ENCODE measurements at regions not wholly inside any gene's neighbourhood (a gene's known extent, or its start where the extent isn't known, plus 50 kb on each side); places are given as distances from the start of the nearest gene placed in this dataset.

DNA sequence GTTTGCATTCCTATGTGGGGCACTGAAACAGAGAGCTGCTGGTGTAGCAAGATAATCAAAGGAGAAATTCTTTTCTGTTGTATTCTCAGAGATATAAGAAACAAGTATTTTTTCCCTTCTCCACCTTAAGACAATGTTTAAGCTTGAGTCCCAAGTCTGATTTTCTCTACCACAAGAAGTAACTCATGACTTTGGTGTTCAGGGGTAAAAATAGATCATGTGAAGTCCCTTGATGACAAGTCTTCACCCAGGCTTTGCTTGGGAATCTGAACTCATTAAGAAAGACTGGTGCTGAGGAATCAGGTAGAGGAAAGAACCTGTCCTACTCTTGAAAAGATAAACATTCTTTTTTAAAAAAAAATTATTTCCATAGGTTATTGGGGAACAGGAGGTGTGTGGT lies 205.6 kb downstream of the ALDH8A1 start:
- no peak for DNase-seq
- Mint-ChIP-seq H3K27me3 (ENCODE audit: insufficient read depth, unreplicated experiment) (no peaks in the 10 kb centered on the region), H3K4me3 (ENCODE audit: unreplicated experiment) (no peak overlapping the region), H3K36me3 (ENCODE audit: insufficient read depth, unreplicated experiment) (no peaks in the 10 kb centered on the region), H3K27ac (ENCODE audit: unreplicated experiment) (no peak overlapping the region), H3K4me1 (ENCODE audit: low read depth, unreplicated experiment) (no peaks in the 10 kb centered on the region), H3K9me3 (ENCODE audit: unreplicated experiment) (no peaks in the 10 kb centered on the region)
- POLR2A ChIA-PET: no interaction called here
- Histone ChIP-seq H3K27me3 (replicated peaks; ENCODE audit: control insufficient read depth, insufficient read depth, low read length) (no peaks in the 10 kb centered on the region), H3K9me3 (no peaks in the 10 kb centered on the region), H3K4me1 (no peaks in the 10 kb centered on the region), H3K36me3 (ENCODE audit: control insufficient read depth, insufficient read depth, low read length) (no peaks in the 10 kb centered on the region), H3K4me3 (ENCODE audit: low read depth, low read length) (no peak overlapping the region)
- intact Hi-C loops (cut with micrococcal nuclease; ENCODE audit: unreplicated experiment): no loop called here
- no TSS peak for BruUV-seq (replicated peaks)
- CTCF ChIA-PET: no interaction called here
- TF ChIP-seq, protein P1, sequence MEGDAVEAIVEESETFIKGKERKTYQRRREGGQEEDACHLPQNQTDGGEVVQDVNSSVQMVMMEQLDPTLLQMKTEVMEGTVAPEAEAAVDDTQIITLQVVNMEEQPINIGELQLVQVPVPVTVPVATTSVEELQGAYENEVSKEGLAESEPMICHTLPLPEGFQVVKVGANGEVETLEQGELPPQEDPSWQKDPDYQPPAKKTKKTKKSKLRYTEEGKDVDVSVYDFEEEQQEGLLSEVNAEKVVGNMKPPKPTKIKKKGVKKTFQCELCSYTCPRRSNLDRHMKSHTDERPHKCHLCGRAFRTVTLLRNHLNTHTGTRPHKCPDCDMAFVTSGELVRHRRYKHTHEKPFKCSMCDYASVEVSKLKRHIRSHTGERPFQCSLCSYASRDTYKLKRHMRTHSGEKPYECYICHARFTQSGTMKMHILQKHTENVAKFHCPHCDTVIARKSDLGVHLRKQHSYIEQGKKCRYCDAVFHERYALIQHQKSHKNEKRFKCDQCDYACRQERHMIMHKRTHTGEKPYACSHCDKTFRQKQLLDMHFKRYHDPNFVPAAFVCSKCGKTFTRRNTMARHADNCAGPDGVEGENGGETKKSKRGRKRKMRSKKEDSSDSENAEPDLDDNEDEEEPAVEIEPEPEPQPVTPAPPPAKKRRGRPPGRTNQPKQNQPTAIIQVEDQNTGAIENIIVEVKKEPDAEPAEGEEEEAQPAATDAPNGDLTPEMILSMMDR (IDR thresholded peaks at IDR 0.05; ENCODE audit: insufficient read depth in 1 of 2, low read depth in 1 of 2, low read length in 1 of 2, severe bottlenecking in 1 of 2, unreplicated experiment in 1 of 2): no peak

- POLR2A ChIA-PET: no interaction called here
Measured at GRCh38 chr6:134741200-134741536, 208.7 kb downstream of the ALDH8A1 start.

DNA sequence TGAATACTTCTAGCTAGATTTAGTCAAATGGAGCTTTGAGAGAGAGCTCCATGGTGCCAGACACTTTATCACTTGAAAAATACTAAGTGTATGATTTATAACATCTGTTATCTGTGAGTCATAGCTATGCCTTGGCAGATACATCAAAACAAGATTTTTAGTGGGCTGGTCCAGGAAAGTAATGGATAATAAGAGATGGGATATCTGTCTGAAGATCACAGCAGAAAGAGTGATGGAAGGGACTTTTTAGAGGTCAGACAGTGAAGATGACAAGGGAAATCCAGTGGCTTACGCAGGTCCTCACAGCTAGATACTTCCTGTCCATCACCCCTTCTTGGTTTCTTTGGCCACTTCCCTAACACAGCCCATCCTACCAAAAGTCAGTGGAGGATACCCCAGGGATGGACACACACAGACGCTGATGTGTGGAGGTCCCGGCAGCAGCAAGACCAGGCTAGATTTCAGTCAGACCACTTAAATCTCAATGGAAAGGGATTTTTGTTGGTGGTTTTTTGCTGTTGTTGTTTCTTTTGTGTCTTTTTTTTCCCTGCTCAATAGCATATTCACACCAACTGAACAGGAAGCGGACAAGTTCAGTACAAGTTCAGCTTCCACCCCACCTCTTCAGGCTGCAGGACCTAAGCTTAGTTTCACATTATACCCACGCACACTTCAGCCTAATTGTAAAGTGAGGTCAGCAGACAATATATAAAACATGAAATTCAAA lies 209.3 kb downstream of the ALDH8A1 start:
- Mint-ChIP-seq H3K9me3 (ENCODE audit: unreplicated experiment) (no peaks in the 10 kb centered on the region), H3K4me1 (ENCODE audit: low read depth, unreplicated experiment) (no peaks in the 10 kb centered on the region), H3K27ac (ENCODE audit: unreplicated experiment) (no peak overlapping the region), H3K27me3 (ENCODE audit: insufficient read depth, unreplicated experiment) (no peaks in the 10 kb centered on the region), H3K4me3 (ENCODE audit: unreplicated experiment) (no peak overlapping the region), H3K36me3 (ENCODE audit: insufficient read depth, unreplicated experiment) (no peaks in the 10 kb centered on the region)
- CTCF ChIA-PET: interaction anchor here (0.6 kb wide), 1 partner anchor 541 kb away, joined by 3 read pairs; no protein-coding TSS in a partner anchor
- no peaks in the 10 kb centered on the region for H3K27me3 ChIP-seq (replicated peaks; ENCODE audit: control insufficient read depth, insufficient read depth, low read length)
- no peaks in the 10 kb centered on the region for H3K4me1 ChIP-seq
- intact Hi-C loops (cut with micrococcal nuclease; ENCODE audit: unreplicated experiment): no loop called here
- H3K36me3 ChIP-seq (ENCODE audit: control insufficient read depth, insufficient read depth, low read length): no peaks in the 10 kb centered on the region
- POLR2A ChIA-PET: no interaction called here
- TF ChIP-seq, protein P1 (IDR thresholded peaks at IDR 0.05; ENCODE audit: insufficient read depth in 1 of 2, low read depth in 1 of 2, low read length in 1 of 2, severe bottlenecking in 1 of 2, unreplicated experiment in 1 of 2): no peak
- no peaks in the 10 kb centered on the region for H3K9me3 ChIP-seq
- DNase-seq: no peak
- BruUV-seq (replicated peaks): no TSS peak
- no peak overlapping the region for H3K4me3 ChIP-seq (ENCODE audit: low read depth, low read length)

More at GRCh38 chr6:134741200-134741536, 208.7 kb downstream of the ALDH8A1 start:
- CTCF ChIA-PET: interaction anchor here (0.6 kb wide), 1 partner anchor 542 kb away, joined by 3 read pairs; no protein-coding TSS in a partner anchor
- Mint-ChIP-seq H3K27ac (ENCODE audit: unreplicated experiment) (no peak overlapping the region), H3K9me3 (ENCODE audit: unreplicated experiment) (no peaks in the 10 kb centered on the region), H3K4me3 (ENCODE audit: unreplicated experiment) (no peak overlapping the region), H3K36me3 (ENCODE audit: insufficient read depth, unreplicated experiment) (no peaks in the 10 kb centered on the region), H3K27me3 (ENCODE audit: insufficient read depth, unreplicated experiment) (no peaks in the 10 kb centered on the region), H3K4me1 (ENCODE audit: low read depth, unreplicated experiment) (no peaks in the 10 kb centered on the region)
- Histone ChIP-seq H3K36me3 (ENCODE audit: control insufficient read depth, insufficient read depth, low read length) (no peaks in the 10 kb centered on the region), H3K4me1 (no peaks in the 10 kb centered on the region), H3K4me3 (ENCODE audit: low read depth, low read length) (no peak overlapping the region), H3K27me3 (replicated peaks; ENCODE audit: control insufficient read depth, insufficient read depth, low read length) (no peaks in the 10 kb centered on the region), H3K9me3 (no peaks in the 10 kb centered on the region)
- peak in 1 of 2 experiments; percentile 5 for DNase-seq
- TF ChIP-seq, protein P1 (IDR thresholded peaks at IDR 0.05; ENCODE audit: insufficient read depth in 1 of 2, low read depth in 1 of 2, low read length in 1 of 2, severe bottlenecking in 1 of 2, unreplicated experiment in 1 of 2): peak in 1 of 2 experiments; percentile 24
- BruUV-seq (replicated peaks): no TSS peak
- intact Hi-C loops (cut with micrococcal nuclease; ENCODE audit: unreplicated experiment): no loop called here

All from Caco-2 (cell line).